ENCODE measurements at regions not wholly inside any gene's neighbourhood (a gene's known extent, or its start where the extent isn't known, plus 50 kb on each side); places are given as distances from the start of the nearest gene placed in this dataset.

GRCh38 chr6:19269341-19269898 lies 567.8 kb upstream of the ID4 start:
- H3K4me3 ChIP-seq, result no peak overlapping the region
- 81% methylated on average over 5 of the region's 5 CpGs for WGBS
- intact Hi-C loops (cut with DNase I), result no loop called here

GRCh38 chr6:19270616-19271015 lies 566.6 kb upstream of the ID4 start:
- Histone ChIP-seq H3K4me3 (no peak overlapping the region), H3K4me1 (no peaks in the 10 kb centered on the region), H3K27ac (replicated peaks in 1 of 4) (no peak overlapping the region), H3K36me3 (no peaks in the 10 kb centered on the region), H3K9me3 (peaks cover 0 to 25% (median 15%) of the 10 kb centered on the region in 4 donors), H3K27me3 (no peaks in the 10 kb centered on the region)
- TF ChIP-seq POLR2AphosphoS5 (IDR thresholded peaks at IDR 0.05) (no peak), POLR2A (IDR thresholded peaks at IDR 0.05; ENCODE audit: low read depth) (no peak), CTCF (IDR thresholded peaks at IDR 0.05) (no peak), EP300 (IDR thresholded peaks at IDR 0.05) (no peak)
- intact Hi-C loops (cut with DNase I), result no loop called here
- no peak for DNase-seq (ENCODE audit: extremely low spot score)
- WGBS, result 86% methylated on average over 10 of the region's 15 CpGs

More at GRCh38 chr6:19269341-19269898, 567.8 kb upstream of the ID4 start:
- Histone ChIP-seq H3K27me3 (no peaks in the 10 kb centered on the region), H3K4me1 (peaks cover 0 to under 1% (median 0%) of the 10 kb centered on the region in 4 donors), H3K9me3 (peaks cover 0 to 25% (median 15%) of the 10 kb centered on the region in 4 donors), H3K36me3 (no peaks in the 10 kb centered on the region), H3K27ac (replicated peaks in 1 of 4) (no peak overlapping the region)
- TF ChIP-seq CTCF (IDR thresholded peaks at IDR 0.05) (no peak), POLR2A (IDR thresholded peaks at IDR 0.05; ENCODE audit: low read depth) (no peak), POLR2AphosphoS5 (IDR thresholded peaks at IDR 0.05) (no peak), EP300 (IDR thresholded peaks at IDR 0.05) (no peak)
- DNase-seq (ENCODE audit: extremely low spot score), result no peak

GRCh38 chr6:19279273-19279684 lies 557.9 kb upstream of the ID4 start:
- DNase-seq (ENCODE audit: extremely low spot score), result no peak
- Histone ChIP-seq H3K4me3 (peak overlapping the region in 3 of 4 donors; percentile 14 to 35 (median 17)), H3K4me1 (peaks cover 0 to 37% (median 31%) of the 10 kb centered on the region in 4 donors), H3K9me3 (no peaks in the 10 kb centered on the region), H3K36me3 (no peaks in the 10 kb centered on the region), H3K27me3 (no peaks in the 10 kb centered on the region), H3K27ac (replicated peaks in 1 of 4) (peak overlapping the region; percentile 40 to 71 (median 64))
- 32% methylated on average over 2 of the region's 2 CpGs for WGBS
- TF ChIP-seq POLR2A (IDR thresholded peaks at IDR 0.05; ENCODE audit: low read depth), result no peak
- TF ChIP-seq POLR2AphosphoS5 (IDR thresholded peaks at IDR 0.05), result peak in 1 of 2 donors; percentile 45
- intact Hi-C loops (cut with DNase I), result no loop called here

GRCh38 chr6:19287928-19288327 lies 549.2 kb upstream of the ID4 start:
- WGBS, result 89% methylated on average over 1 of the region's 1 CpG

GRCh38 chr6:19289457-19289856 lies 547.7 kb upstream of the ID4 start:
- intact Hi-C loops (cut with DNase I), result no loop called here
- Histone ChIP-seq H3K36me3 (no peaks in the 10 kb centered on the region), H3K4me1 (no peaks in the 10 kb centered on the region), H3K4me3 (no peak overlapping the region), H3K27me3 (no peaks in the 10 kb centered on the region), H3K9me3 (no peaks in the 10 kb centered on the region), H3K27ac (replicated peaks in 1 of 4) (no peak overlapping the region)
- no peak for DNase-seq (ENCODE audit: extremely low spot score)
- TF ChIP-seq EP300 (IDR thresholded peaks at IDR 0.05) (no peak), POLR2A (IDR thresholded peaks at IDR 0.05; ENCODE audit: low read depth) (no peak), POLR2AphosphoS5 (IDR thresholded peaks at IDR 0.05) (no peak), CTCF (IDR thresholded peaks at IDR 0.05) (no peak)

More at GRCh38 chr6:19287928-19288327, 549.2 kb upstream of the ID4 start:
- intact Hi-C loops (cut with DNase I), result no loop called here
- Histone ChIP-seq H3K9me3 (no peaks in the 10 kb centered on the region), H3K36me3 (no peaks in the 10 kb centered on the region), H3K27ac (replicated peaks in 1 of 4) (no peak overlapping the region), H3K4me3 (no peak overlapping the region), H3K27me3 (no peaks in the 10 kb centered on the region), H3K4me1 (peaks cover 0 to 5% (median 0%) of the 10 kb centered on the region in 4 donors)
- no peak for DNase-seq (ENCODE audit: extremely low spot score)
- TF ChIP-seq EP300 (IDR thresholded peaks at IDR 0.05), result no peak
- no peak for TF ChIP-seq POLR2A (IDR thresholded peaks at IDR 0.05; ENCODE audit: low read depth)
- TF ChIP-seq POLR2AphosphoS5 (IDR thresholded peaks at IDR 0.05), result no peak
- TF ChIP-seq CTCF (IDR thresholded peaks at IDR 0.05), result no peak

Measured in esophagus muscularis mucosa (tissue), 4 donors.